Pancreas (tissue), 10 donors: ENCODE measurements at regions not wholly inside any gene's neighbourhood (a gene's known extent, or its start where the extent isn't known, plus 50 kb on each side); places are given as distances from the start of the nearest gene placed in this dataset.

Experiments
- ATAC-seq, 4 donors: fragments of 200-7000 bp; cut with Tn5 transposase; one replicate each; pipeline versions ENCODE4 v1.8.0 to v1.9.1; 2020; ENCODE audit warnings: mild to moderate bottlenecking in 4 of 4, moderate library complexity in 4 of 4
- DNase-seq, 6 donors: peaks; one replicate each; pipeline ENCODE4 v3.0.0-alpha.2; 2020
- FAIRE-seq: peaks from 2 replicates; lab custom pipeline; 2012; peaks lifted over from hg19 to GRCh38; lab: Jason Lieb, UNC
- H3K27ac ChIP-seq, 4 donors: fragments of 200-600 bp; sonication (generic); 1 replicate in 3 of 4; 2 replicates in 1 of 4; pipeline versions ENCODE4 v1.5.0 to v1.8.0; 2020
- H3K27me3 ChIP-seq, 4 donors: fragments of 200-600 bp; one replicate each; pipeline ENCODE4 v1.8.0; 2021
- H3K36me3 ChIP-seq, 3 donors: fragments of 200-600 bp; sonication (generic) in 1 of 3; one replicate each; pipeline versions ENCODE4 v1.5.0 to v1.8.0; 2020 to 2021
- H3K4me1 ChIP-seq, 3 donors: fragments of 200-600 bp; one replicate each; pipeline ENCODE4 v1.8.0; 2021
- H3K4me3 ChIP-seq, 4 donors: fragments of 200-600 bp; sonication (generic) in 2 of 4; one replicate each; pipeline versions ENCODE4 v1.5.0 to v1.8.0; 2020 to 2021
- H3K9me3 ChIP-seq, 4 donors: fragments of 200-600 bp; one replicate each; pipeline ENCODE4 v1.8.0; 2021
- WGBS, 2 donors: extraction: QIAGEN DNeasy Blood & Tissue Kit; methylation state at CpG; one replicate each; pipeline ENCODE4 v1.1.7; 2013; 5-methylcytosine and 5-hydroxymethylcytosine counted together
- intact Hi-C, 3 donors: fragments of 100-400 bp; cut with DNase I; formaldehyde crosslinking; loops; one replicate each; pipeline versions ENCODE4 v1.11.1 to v1.14.2; 2022
- TF ChIP-seq, protein P1 (sequence below), 4 donors: fragments of 200-600 bp; sonication (generic) in 3 of 4; IDR thresholded peaks; one replicate each; pipeline versions ENCODE4 v1.5.0 to v1.8.0; 2021; ENCODE audit warnings: antibody characterized with exemption in 4 of 4
- donor health status: healthy with polysubstance abuse.
- donor health status: DM: no; HTN: no; CAD: no; lungs with moderate emphysema.
- donor health status: DM: no; HTN: no; CAD: no.
- donor health status: control.
- donor health status: control.
- donor health status: Bipolar disorder and iron deficiency.
- donor health status: DM: yes; HTN: yes; CAD: no.
- donor health status: DM: no; HTN: no; CAD: no.
- donor health status: DM: no; HTN: no; CAD: no.
- donor health status: DM: yes; HTN: yes; CAD: no.

DNA sequence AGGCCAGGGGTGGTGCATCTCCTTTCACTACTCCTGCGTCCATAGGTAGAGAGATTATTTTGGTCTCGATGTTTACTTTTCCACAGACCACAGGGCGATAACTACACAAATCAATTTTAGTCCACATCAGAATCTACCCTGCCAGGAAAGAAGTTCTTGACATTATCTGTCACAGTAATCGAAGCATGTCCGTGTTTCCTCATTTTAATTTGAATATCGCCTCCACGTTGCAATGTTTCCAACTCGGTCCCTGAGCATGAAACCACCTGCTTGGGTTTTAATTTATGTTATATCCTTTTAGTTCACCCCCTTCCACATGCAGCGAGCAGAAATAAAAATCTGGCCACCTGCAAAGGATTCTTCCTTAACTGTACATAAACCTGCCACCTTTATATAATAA, 100.1 kb upstream of the ATXN3L start:
- no peak overlapping the region for H3K4me3 ChIP-seq
- 64 to 66% methylated on average over 9 of the region's 9 CpGs for WGBS, 2 donors
- no peak for DNase-seq
- intact Hi-C loops = no loop called here
- FAIRE-seq = no peak
- TF ChIP-seq, protein P1, sequence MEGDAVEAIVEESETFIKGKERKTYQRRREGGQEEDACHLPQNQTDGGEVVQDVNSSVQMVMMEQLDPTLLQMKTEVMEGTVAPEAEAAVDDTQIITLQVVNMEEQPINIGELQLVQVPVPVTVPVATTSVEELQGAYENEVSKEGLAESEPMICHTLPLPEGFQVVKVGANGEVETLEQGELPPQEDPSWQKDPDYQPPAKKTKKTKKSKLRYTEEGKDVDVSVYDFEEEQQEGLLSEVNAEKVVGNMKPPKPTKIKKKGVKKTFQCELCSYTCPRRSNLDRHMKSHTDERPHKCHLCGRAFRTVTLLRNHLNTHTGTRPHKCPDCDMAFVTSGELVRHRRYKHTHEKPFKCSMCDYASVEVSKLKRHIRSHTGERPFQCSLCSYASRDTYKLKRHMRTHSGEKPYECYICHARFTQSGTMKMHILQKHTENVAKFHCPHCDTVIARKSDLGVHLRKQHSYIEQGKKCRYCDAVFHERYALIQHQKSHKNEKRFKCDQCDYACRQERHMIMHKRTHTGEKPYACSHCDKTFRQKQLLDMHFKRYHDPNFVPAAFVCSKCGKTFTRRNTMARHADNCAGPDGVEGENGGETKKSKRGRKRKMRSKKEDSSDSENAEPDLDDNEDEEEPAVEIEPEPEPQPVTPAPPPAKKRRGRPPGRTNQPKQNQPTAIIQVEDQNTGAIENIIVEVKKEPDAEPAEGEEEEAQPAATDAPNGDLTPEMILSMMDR (IDR thresholded peaks at IDR 0.05) = no peak
- no peaks in the 10 kb centered on the region for H3K4me1 ChIP-seq
- no peaks in the 10 kb centered on the region for H3K36me3 ChIP-seq
- peaks cover 0 to 4% (median 0%) of the 10 kb centered on the region in 4 donors for H3K27me3 ChIP-seq
- H3K9me3 ChIP-seq = no peaks in the 10 kb centered on the region
- no peak overlapping the region for H3K27ac ChIP-seq
- no peak for ATAC-seq

DNA sequence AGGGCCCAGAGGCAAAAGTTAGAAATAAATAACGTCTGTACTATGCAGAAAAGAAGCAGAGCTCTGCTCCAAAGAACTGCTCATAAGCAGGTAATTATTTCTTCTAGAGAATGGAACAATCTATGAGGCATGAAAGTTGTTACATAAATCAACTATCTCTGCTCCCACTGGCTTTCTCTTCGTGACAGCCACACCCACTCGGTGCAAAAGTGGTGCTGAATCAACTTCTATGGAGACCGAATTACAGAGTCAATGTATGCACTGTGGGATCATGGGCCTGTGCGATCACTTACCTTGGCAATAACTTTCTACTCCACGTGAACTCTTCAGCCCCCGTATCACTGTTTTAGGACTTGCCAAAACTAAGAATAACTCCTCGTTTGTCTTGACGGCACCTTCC, 99.4 kb upstream of the ATXN3L start:
- TF ChIP-seq, protein P1 (IDR thresholded peaks at IDR 0.05) = no peak
- 79 to 92% methylated on average over 9 of the region's 9 CpGs for WGBS, 2 donors
- no peak for DNase-seq
- H3K4me1 ChIP-seq = no peaks in the 10 kb centered on the region
- H3K27ac ChIP-seq = no peak overlapping the region
- no peak overlapping the region for H3K4me3 ChIP-seq
- no peak for ATAC-seq
- H3K27me3 ChIP-seq = peaks cover 0 to 4% (median 0%) of the 10 kb centered on the region in 4 donors
- no peaks in the 10 kb centered on the region for H3K36me3 ChIP-seq
- no peaks in the 10 kb centered on the region for H3K9me3 ChIP-seq
- intact Hi-C loops = no loop called here
- no peak for FAIRE-seq

DNA sequence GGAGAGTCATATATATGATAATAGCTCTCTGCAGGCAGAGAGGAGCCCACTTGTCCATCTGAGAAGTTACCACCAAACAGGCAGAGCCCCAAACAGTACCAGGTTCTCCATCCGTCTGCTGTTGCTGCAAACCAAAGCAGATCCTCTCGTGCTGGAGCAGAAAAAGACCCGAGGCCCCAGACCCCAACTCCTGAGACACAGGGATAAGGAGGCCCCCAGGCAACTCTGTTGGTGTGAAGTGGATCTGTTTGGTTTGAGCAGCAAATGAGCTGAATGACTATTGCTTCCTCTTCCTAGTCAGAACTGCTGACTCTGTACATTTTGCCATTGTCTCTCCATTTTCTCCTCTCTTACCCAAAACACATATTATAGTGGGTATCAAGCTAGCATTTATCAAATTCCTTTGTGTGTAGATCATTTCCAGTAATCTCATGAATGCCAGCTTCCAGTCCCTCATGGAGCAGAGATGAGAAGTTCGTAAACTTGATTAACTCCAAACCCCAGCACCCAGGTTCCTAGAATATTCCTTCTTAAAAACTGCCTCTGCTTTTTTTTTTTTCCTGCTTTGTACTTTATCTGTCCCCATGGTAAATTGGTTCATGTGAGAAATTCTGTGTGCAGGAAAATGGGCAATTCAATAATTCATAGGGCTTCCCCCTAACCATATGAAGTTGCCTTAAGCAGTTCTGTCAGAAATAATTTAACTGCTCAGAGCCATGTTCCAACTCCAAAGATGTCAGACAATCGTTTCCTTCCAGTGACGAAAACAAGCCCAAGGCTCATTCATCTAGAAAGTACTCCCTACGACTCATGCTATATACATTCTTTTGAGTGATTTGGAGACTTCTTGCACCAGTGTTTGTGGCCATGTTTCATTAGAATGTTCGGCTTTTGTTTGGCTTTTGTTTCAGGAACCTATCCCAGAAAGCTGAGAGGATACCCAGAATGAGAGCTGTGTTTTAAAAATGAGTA, 98.6 kb upstream of the ATXN3L start:
- FAIRE-seq = no peak
- no peak overlapping the region for H3K4me3 ChIP-seq
- WGBS, 2 donors = 66 to 81% methylated on average over 8 of the region's 8 CpGs
- DNase-seq = no peak
- intact Hi-C loops = no loop called here
- TF ChIP-seq, protein P1 (IDR thresholded peaks at IDR 0.05) = no peak
- H3K36me3 ChIP-seq = no peaks in the 10 kb centered on the region
- no peak for ATAC-seq
- H3K27ac ChIP-seq = no peak overlapping the region
- H3K9me3 ChIP-seq = no peaks in the 10 kb centered on the region
- peaks cover 0 to 4% (median 0%) of the 10 kb centered on the region in 4 donors for H3K27me3 ChIP-seq
- H3K4me1 ChIP-seq = no peaks in the 10 kb centered on the region

DNA sequence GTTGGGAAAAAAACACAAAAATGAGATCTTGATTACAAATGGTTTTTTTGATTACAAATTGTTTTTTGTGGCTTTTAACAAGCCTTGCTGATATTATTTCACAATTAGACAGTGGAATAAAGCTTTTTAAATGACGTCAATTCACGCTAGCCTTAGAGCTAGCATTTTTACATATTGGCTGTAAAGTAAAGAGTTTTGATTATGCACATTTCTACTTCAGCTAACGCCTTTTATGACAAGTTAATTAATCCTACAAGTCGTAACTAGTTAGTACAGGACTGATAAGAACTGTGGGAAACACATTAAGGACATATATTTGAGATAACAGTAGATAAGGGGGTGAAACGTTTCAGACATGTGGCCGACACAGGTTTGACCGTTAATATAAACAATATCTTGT, 95.7 kb upstream of the ATXN3L start:
- no peaks in the 10 kb centered on the region for H3K4me1 ChIP-seq
- intact Hi-C loops = no loop called here
- no peak overlapping the region for H3K4me3 ChIP-seq
- 37% methylated on average over 7 of the region's 7 CpGs for WGBS, 2 donors
- H3K36me3 ChIP-seq = no peaks in the 10 kb centered on the region
- TF ChIP-seq, protein P1 (IDR thresholded peaks at IDR 0.05) = no peak
- no peak for ATAC-seq
- peaks cover 0 to 3% (median 0%) of the 10 kb centered on the region in 4 donors for H3K27me3 ChIP-seq
- no peak overlapping the region for H3K27ac ChIP-seq
- no peaks in the 10 kb centered on the region for H3K9me3 ChIP-seq
- FAIRE-seq = no peak
- no peak for DNase-seq
